ENCODE measurements at regions not wholly inside any gene's neighbourhood (a gene's known extent, or its start where the extent isn't known, plus 50 kb on each side); places are given as distances from the start of the nearest gene placed in this dataset.

DNA sequence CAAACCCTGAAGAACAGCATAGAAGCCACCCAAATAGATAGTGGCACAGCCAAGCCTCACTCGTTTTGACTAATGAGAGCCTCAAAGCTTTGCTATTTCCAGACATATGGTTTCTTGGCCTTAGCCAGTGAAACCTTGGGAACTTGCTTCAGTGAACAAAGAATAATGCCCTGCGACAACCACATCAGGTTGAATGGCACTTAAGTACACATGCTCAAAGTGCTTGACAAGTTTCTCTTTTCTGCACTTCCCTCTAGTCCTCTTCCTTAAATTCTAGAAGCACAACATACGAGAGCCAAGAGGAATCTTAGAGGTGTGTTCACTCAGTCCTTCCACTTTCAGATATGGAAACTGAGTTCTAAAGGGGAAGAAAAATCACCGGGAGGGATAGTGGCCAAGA lies 258.3 kb downstream of the HAUS1 start:
- DNase-seq (ENCODE audit: low read depth), result no peak
- TF ChIP-seq CTCF (IDR thresholded peaks at IDR 0.05; ENCODE audit: low read depth, low read length) (no peak), MYC (IDR thresholded peaks at IDR 0.05; ENCODE audit: low read depth, low read length) (no peak), MAX (IDR thresholded peaks at IDR 0.05; ENCODE audit: low read depth, low read length) (no peak), POLR2A (IDR thresholded peaks at IDR 0.05; ENCODE audit: extremely low read depth, insufficient read length) (no peak)
- no peak overlapping the region for H3K4me3 ChIP-seq (ENCODE audit: low read depth, low read length)

DNA sequence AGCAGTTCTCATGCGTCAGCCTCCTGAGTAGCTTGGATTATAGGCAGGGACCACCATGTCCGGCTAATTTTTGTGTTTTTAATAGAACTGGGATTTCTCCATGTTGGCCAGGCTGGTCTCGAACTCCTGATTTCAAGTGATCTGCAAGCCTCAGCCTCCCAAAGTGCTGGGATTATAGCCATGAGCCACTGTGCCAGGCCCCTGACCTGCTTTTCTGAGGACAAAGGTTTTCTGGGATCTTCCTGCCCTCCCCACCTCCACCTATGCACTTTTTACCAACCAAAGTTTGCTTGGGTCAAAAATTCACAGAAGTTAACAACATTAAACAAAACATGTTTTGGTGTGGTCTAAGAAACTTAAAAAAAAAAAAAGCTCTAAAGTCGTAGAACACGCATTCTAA lies 259.9 kb downstream of the HAUS1 start:
- no peak for DNase-seq (ENCODE audit: low read depth)
- no peak overlapping the region for H3K4me3 ChIP-seq (ENCODE audit: low read depth, low read length)
- TF ChIP-seq MYC (IDR thresholded peaks at IDR 0.05; ENCODE audit: low read depth, low read length) (no peak), CTCF (IDR thresholded peaks at IDR 0.05; ENCODE audit: low read depth, low read length) (no peak), POLR2A (IDR thresholded peaks at IDR 0.05; ENCODE audit: extremely low read depth, insufficient read length) (no peak), MAX (IDR thresholded peaks at IDR 0.05; ENCODE audit: low read depth, low read length) (no peak)

GRCh38 chr18:46366201-46366600 lies 262.0 kb downstream of the HAUS1 start:
- DNase-seq (ENCODE audit: low read depth), result no peak
- TF ChIP-seq MYC (IDR thresholded peaks at IDR 0.05; ENCODE audit: low read depth, low read length) (no peak), POLR2A (IDR thresholded peaks at IDR 0.05; ENCODE audit: extremely low read depth, insufficient read length) (no peak), MAX (IDR thresholded peaks at IDR 0.05; ENCODE audit: low read depth, low read length) (no peak), CTCF (IDR thresholded peaks at IDR 0.05; ENCODE audit: low read depth, low read length) (no peak)
- no peak overlapping the region for H3K4me3 ChIP-seq (ENCODE audit: low read depth, low read length)

GRCh38 chr18:46366751-46367376 lies 262.7 kb downstream of the HAUS1 start:
- H3K4me3 ChIP-seq (ENCODE audit: low read depth, low read length), result no peak overlapping the region
- DNase-seq (ENCODE audit: low read depth), result no peak
- TF ChIP-seq MAX (IDR thresholded peaks at IDR 0.05; ENCODE audit: low read depth, low read length), result no peak
- TF ChIP-seq POLR2A (IDR thresholded peaks at IDR 0.05; ENCODE audit: extremely low read depth, insufficient read length), result no peak
- no peak for TF ChIP-seq CTCF (IDR thresholded peaks at IDR 0.05; ENCODE audit: low read depth, low read length)

DNA sequence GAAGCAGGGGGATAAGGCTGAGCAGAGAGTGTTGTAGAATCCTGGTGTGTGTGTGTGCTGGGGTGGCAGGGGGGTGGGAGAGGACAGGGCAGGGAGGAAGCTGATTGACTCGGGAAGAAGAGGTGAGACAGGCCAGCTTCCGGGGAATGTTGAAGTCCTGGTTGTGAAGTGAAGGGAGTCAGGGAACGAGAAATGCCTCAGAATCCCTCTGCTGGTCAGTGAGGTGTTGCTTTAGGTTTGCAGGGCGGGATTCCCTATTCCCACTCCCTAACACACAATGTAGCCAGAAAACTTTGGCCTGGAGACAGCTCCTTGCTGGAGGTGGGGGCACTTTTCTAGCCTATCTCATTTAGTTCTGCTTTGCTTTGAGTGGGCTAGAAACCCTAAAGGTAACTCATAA lies 265.1 kb downstream of the HAUS1 start:
- TF ChIP-seq MAX (IDR thresholded peaks at IDR 0.05; ENCODE audit: low read depth, low read length) (no peak), POLR2A (IDR thresholded peaks at IDR 0.05; ENCODE audit: extremely low read depth, insufficient read length) (no peak), CTCF (IDR thresholded peaks at IDR 0.05; ENCODE audit: low read depth, low read length) (no peak), MYC (IDR thresholded peaks at IDR 0.05; ENCODE audit: low read depth, low read length) (no peak)
- DNase-seq (ENCODE audit: low read depth), result no peak
- no peak overlapping the region for H3K4me3 ChIP-seq (ENCODE audit: low read depth, low read length)
